ENCODE measurements at regions not wholly inside any gene's neighbourhood (a gene's known extent, or its start where the extent isn't known, plus 50 kb on each side); places are given as distances from the start of the nearest gene placed in this dataset.

DNA sequence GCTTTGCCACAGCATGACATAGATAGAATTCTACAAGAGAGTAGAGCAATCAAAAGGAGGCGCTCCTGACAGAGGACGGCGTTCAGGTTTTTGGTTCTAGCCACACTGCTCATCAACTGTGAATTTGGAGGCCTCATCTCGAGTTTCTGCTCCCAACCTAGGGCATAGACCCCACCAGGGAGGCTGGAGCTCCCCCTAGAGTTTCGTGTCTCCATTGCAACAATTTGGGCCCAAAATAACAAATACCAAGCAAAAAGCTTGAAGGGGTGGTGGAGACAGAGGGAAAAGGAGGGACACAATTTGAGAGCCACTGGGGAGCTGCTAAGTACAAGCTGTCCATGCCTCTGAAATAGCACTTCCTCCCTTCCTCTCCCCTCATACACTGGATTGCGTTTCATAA is 297.0 kb downstream of the GPATCH2 start:
- no peaks in the 10 kb centered on the region for H3K36me3 Mint-ChIP-seq
- H3K4me1 Mint-ChIP-seq = no peaks in the 10 kb centered on the region
- DNase-seq = no peak
- no peaks in the 10 kb centered on the region for H3K27me3 Mint-ChIP-seq
- no peaks in the 10 kb centered on the region for H3K9me3 Mint-ChIP-seq
- no peak overlapping the region for H3K27ac Mint-ChIP-seq
- no peak overlapping the region for H3K4me3 Mint-ChIP-seq

DNA sequence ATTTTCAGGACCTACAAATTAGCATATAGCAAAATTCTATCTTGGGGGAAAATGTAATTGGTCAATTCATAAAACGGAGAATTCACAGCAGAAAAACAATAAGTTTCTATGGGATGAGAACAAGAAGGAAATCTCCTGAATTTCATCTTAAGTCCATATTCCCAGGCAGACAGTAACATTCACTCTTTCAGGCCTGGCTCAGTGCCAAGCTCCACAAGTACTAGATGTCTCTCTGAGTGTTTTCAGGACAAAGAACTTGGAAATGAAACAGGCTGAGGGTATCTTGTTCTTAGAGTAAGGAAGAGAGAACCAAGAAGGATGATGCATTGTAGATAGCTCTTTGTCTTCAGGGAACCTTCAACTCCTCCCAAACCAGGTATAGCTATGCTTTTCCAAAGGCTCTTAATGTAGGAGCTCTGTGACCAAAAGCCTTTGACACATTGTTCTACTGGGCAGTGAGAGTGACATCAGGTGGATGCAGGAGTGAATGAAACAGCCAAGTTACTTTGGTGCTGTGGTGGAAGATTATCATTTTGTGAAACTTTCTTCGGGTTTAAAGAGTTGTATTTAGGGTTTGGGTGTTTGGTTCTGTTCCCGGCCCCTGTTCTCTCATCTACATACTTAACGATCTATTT is 298.3 kb downstream of the GPATCH2 start:
- no peaks in the 10 kb centered on the region for H3K36me3 Mint-ChIP-seq
- no peaks in the 10 kb centered on the region for H3K4me1 Mint-ChIP-seq
- DNase-seq = no peak
- no peaks in the 10 kb centered on the region for H3K27me3 Mint-ChIP-seq
- no peak overlapping the region for H3K27ac Mint-ChIP-seq
- H3K9me3 Mint-ChIP-seq = no peaks in the 10 kb centered on the region
- no peak overlapping the region for H3K4me3 Mint-ChIP-seq

DNA sequence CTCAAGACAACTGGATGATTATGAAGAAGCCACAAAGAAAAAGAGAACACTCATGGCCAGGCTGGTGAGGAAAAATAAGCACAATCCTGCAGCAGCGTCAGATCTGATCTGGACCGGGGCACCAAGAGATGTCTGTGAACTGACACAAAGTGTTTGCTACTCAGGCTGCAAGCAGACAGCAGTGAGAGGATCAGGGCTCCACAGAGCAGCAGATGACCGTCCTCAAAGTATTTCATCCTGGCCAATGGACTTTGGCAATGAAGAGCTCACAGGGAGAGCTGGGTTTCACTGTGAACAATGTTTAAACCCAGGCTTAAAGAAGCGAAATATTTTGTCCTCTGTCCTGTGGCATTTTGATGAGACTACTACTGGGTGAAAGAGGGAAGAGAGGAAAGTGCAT is 299.2 kb downstream of the GPATCH2 start:
- H3K27me3 Mint-ChIP-seq = no peaks in the 10 kb centered on the region
- no peak overlapping the region for H3K4me3 Mint-ChIP-seq
- no peak for DNase-seq
- H3K27ac Mint-ChIP-seq = no peak overlapping the region
- no peaks in the 10 kb centered on the region for H3K9me3 Mint-ChIP-seq
- no peaks in the 10 kb centered on the region for H3K4me1 Mint-ChIP-seq
- no peaks in the 10 kb centered on the region for H3K36me3 Mint-ChIP-seq

DNA sequence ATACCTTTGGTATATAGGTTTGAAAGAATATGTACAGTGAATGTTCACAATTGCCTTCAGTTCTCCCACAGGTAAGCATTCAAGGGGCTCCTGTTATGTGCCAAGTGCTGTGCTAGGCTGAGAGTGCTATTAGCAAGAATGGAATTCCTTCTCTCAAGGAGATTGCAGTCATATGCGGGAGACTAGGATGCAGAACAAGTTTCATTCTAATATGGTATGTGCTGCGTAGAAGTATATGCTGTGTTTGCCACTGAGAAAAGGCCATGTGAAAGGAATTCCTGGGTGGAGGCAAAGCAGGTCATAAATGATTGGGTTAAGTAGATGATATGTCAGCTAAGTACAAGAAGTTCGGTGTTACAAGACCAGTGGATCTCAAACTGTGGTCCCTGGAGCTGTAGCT is 303.0 kb downstream of the GPATCH2 start:
- H3K36me3 Mint-ChIP-seq = no peaks in the 10 kb centered on the region
- H3K9me3 Mint-ChIP-seq = no peaks in the 10 kb centered on the region
- no peak overlapping the region for H3K4me3 Mint-ChIP-seq
- H3K4me1 Mint-ChIP-seq = no peaks in the 10 kb centered on the region
- no peaks in the 10 kb centered on the region for H3K27me3 Mint-ChIP-seq
- DNase-seq = no peak
- no peak overlapping the region for H3K27ac Mint-ChIP-seq

DNA sequence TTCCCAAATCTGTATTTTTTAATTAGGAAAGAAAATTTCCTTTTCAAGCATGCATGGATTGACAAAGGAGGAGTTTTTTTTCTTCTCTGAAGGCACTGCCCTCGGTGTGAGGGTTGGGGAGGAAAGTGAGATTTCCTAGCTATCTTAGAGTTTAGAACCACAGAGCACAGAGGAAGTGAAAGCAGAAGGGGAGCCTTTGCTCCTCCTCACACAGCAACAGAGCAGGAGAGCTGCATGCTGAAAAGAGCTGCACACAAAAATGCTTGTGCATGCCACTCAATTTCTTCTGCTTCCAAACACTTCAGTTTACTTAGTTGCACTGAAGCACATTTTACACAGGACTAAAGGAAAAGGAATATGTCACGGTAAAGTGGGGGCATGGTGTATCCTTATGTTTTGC is 308.1 kb downstream of the GPATCH2 start:
- Mint-ChIP-seq H3K36me3 (no peaks in the 10 kb centered on the region), H3K27me3 (no peaks in the 10 kb centered on the region), H3K27ac (no peak overlapping the region), H3K4me3 (no peak overlapping the region), H3K4me1 (no peaks in the 10 kb centered on the region), H3K9me3 (no peaks in the 10 kb centered on the region)
- DNase-seq = no peak

DNA sequence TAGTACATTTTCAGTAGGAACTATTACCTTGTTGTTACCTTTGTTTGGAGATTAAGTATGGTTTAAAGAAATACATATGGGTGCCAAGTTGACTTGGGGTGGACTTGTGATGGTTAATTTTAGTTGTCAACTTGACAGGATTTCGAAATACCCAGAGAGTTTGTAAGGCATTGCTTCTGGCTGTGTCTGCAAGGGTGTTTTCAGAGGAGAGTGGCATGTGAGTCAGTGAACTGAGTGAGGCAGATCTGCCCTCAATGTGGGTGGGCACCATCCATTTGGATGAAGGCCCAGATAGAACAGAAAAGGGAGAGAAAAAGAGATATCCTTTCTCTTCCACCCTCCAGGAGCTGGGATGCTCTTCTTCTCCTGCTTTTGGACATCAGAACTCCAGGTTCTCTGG is 315.5 kb downstream of the GPATCH2 start:
- Mint-ChIP-seq H3K36me3 (no peaks in the 10 kb centered on the region), H3K9me3 (no peaks in the 10 kb centered on the region), H3K4me1 (no peaks in the 10 kb centered on the region), H3K27ac (no peak overlapping the region), H3K4me3 (no peak overlapping the region), H3K27me3 (no peaks in the 10 kb centered on the region)
- no peak for DNase-seq

DNA sequence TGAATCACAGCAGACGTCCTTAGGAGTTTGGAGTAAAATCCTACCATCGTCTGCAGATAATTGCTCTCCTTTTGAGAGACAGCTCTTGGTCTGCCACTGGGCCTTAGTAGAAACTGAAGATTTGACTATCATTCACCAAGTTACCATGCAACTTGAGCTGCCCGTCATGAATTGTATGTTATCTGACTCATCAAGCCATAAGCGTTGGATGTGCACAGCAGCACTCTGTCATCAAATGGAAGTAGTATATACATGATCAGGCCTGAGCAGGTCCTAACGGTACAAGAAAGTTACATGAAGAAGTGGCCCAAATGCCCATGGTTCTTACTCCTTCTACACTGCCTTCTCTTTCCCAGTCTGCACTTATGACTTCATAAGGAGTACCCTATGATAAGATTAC is 317.8 kb downstream of the GPATCH2 start:
- Mint-ChIP-seq H3K9me3 (no peaks in the 10 kb centered on the region), H3K36me3 (no peaks in the 10 kb centered on the region)

DNA sequence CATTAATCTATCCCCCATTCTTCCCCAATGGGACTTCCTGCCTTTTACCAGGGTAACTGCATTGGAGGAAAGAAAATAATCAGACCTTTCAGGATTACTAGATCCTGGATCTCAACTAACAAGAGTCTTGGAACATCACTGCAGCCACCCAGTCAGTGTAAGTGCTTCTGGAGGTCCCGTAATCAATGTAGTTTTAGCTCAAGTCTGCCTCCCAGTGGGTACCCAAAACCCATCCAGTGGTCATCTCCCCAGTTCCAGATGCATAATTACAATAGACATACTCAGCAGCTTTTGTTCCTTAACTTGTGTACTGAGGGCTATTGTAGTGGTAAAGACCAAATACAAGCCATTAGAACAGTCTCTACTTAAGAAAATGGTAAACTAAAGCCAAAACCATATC is 319.1 kb downstream of the GPATCH2 start:
- Mint-ChIP-seq H3K27ac (no peak overlapping the region), H3K9me3 (no peaks in the 10 kb centered on the region), H3K4me3 (no peak overlapping the region), H3K27me3 (no peaks in the 10 kb centered on the region), H3K36me3 (no peaks in the 10 kb centered on the region), H3K4me1 (no peaks in the 10 kb centered on the region)
- DNase-seq = no peak

More for the DNA sequence above, 317.8 kb downstream of the GPATCH2 start:
- Mint-ChIP-seq H3K27ac (no peak overlapping the region), H3K27me3 (no peaks in the 10 kb centered on the region), H3K4me1 (no peaks in the 10 kb centered on the region), H3K4me3 (no peak overlapping the region)
- no peak for DNase-seq

DNA sequence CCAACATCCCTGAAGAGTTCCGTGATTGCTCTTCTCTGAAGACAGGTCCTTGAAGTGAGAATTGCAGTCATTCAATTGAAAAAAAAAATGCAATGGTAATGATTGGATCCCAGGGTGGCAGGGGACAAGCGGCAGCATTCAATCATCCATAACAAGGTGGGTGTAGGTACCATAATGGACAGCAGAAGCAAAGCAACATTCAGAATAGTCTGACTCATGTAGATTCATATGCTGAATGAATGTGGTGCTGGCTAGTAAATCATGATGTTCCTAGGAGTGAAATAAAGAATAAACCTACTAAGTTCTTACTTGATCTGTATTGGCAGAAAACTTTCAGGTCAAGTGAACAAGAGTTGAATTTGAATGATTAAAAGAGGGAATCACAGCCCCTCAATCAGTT is 319.6 kb downstream of the GPATCH2 start:
- Mint-ChIP-seq H3K4me3 (no peak overlapping the region), H3K9me3 (no peaks in the 10 kb centered on the region), H3K36me3 (no peaks in the 10 kb centered on the region), H3K27ac (no peak overlapping the region), H3K4me1 (no peaks in the 10 kb centered on the region), H3K27me3 (no peaks in the 10 kb centered on the region)
- no peak for DNase-seq

DNA sequence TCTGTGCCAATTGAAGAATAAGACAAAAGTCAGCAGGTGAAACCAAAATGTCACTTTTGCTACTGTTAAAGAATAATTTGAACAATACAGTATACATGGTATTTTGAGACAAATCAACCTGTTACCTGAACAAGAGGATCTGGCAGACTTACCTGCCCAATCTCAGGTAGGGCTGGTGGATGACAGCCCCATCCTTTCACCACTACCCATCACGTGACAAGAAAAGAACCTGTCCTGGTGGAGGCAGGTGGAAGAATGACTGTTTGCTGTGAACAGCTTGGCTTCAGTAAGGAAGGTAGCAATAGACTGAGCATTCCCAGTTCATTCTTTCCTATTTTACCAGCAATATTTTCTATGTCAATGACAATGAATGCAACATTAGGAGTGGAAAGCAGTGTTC is 349.6 kb downstream of the GPATCH2 start:
- H3K36me3 Mint-ChIP-seq = no peaks in the 10 kb centered on the region
- H3K9me3 Mint-ChIP-seq = no peaks in the 10 kb centered on the region
- DNase-seq = no peak
- no peaks in the 10 kb centered on the region for H3K4me1 Mint-ChIP-seq
- H3K4me3 Mint-ChIP-seq = no peak overlapping the region
- no peak overlapping the region for H3K27ac Mint-ChIP-seq
- no peaks in the 10 kb centered on the region for H3K27me3 Mint-ChIP-seq

DNA sequence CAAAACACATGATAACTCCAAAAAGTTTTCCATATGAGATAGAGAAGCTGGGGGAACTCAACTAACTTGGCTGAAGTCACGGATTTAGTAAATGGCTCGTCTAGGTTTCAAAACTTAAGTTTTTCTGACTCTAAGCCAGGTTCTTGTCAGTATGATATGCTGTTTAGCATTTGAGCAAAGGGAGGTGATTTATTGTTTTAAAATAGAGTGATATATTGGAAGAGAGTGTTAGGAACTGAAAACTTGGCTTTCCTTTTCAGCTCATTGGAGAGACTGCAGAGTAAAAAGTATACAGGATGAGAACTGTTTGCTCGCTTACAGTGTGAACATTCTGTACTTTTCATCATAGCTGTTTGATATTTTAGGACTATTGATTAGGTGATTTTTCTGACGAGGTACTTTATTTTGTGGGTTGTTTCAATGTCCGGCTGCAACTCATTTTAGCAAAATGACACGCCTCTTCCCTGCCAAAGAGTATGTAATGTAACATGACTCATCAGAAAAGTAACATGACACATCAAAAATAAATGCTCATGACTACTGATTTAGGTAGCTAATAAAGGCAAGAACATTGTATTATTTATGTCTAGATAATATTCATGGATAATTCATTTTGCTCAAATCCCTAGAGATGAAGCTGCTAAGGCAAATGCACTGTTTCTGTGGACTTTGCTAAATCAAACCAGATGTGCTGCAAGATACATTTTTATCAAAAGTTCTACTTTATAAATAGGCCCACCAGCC is 355.1 kb downstream of the GPATCH2 start:
- H3K27ac Mint-ChIP-seq = no peak overlapping the region
- no peaks in the 10 kb centered on the region for H3K36me3 Mint-ChIP-seq
- H3K4me1 Mint-ChIP-seq = no peaks in the 10 kb centered on the region
- no peak overlapping the region for H3K4me3 Mint-ChIP-seq
- no peak for DNase-seq
- no peaks in the 10 kb centered on the region for H3K27me3 Mint-ChIP-seq
- H3K9me3 Mint-ChIP-seq = no peaks in the 10 kb centered on the region

DNA sequence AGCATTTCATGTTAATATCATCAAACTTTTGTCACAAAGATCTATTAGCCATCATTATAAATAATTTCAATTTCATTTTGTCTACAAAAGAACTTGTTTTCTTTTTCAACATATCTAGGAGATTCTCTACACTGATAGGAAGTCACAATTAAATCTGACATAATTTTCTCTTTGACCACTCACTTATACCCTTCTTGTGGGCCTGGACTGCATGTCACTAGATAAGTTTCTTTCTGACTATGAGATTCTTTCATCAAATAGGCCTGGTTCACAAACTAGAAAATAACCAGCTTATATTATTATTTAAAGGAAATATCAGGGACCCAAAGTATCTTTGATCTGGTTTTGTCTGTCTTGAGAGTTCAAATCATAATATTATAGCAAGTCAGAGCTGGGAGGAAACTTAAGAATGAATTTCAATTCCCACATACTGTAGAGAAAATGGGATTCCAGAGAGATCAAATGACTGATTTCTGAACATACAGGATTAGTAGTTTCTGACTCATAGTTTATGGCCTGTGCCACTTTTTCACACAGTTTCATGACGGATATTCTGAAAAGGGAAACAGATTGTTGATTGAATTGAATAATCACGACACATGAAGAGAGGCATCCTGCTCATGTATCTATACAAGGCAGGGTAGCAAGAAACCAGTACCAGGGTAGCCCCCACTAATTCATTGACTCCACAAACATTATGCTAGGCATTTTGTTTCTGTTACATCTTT is 355.8 kb downstream of the GPATCH2 start:
- Mint-ChIP-seq H3K4me1 (no peaks in the 10 kb centered on the region), H3K27me3 (no peaks in the 10 kb centered on the region), H3K4me3 (no peak overlapping the region), H3K9me3 (peaks cover 1% of the 10 kb centered on the region), H3K27ac (no peak overlapping the region), H3K36me3 (no peaks in the 10 kb centered on the region)
- no peak for DNase-seq

DNA sequence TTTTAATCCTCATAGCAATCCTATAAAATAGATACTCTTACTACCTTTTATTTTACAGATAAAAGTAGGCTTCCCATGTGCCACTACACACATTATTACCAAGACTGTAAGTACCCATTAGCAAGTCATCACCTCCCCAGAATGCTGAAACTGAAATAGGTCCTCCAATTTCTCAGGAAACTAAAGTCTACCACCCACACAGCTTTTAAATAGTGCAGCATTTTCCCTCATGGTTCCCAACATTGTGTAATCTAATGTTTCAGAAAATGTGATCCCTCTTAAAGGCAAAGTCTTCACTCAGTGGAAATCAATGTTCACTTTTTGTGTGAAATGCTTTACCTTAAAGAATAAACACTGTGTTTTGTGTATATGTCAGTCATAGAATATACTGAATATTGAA is 356.5 kb downstream of the GPATCH2 start:
- Mint-ChIP-seq H3K9me3 (peaks cover 1% of the 10 kb centered on the region), H3K36me3 (no peaks in the 10 kb centered on the region), H3K27me3 (no peaks in the 10 kb centered on the region), H3K4me1 (no peaks in the 10 kb centered on the region), H3K4me3 (no peak overlapping the region), H3K27ac (no peak overlapping the region)
- DNase-seq = no peak

DNA sequence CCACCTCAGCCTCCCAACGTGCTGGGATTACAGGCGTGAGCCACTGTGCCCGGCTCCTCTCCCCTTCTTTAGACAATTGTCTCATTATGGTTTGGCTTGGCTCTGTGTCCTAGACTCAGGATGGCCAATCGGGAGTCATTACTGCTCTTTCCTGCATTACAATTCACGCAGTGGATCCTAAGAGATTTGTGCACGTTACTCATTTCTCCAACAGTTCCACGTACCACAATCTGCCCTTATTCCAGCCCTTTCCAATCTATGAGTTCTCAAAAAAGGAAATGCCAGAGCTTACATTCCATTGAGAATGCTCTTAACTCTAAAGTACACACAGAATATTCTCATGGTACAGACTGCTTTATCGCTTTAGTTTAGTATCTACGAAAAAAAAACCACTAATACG is 357.0 kb downstream of the GPATCH2 start:
- Mint-ChIP-seq H3K9me3 (peaks cover 1% of the 10 kb centered on the region), H3K4me1 (no peaks in the 10 kb centered on the region), H3K36me3 (no peaks in the 10 kb centered on the region), H3K4me3 (no peak overlapping the region), H3K27ac (no peak overlapping the region), H3K27me3 (no peaks in the 10 kb centered on the region)
- DNase-seq = no peak

DNA sequence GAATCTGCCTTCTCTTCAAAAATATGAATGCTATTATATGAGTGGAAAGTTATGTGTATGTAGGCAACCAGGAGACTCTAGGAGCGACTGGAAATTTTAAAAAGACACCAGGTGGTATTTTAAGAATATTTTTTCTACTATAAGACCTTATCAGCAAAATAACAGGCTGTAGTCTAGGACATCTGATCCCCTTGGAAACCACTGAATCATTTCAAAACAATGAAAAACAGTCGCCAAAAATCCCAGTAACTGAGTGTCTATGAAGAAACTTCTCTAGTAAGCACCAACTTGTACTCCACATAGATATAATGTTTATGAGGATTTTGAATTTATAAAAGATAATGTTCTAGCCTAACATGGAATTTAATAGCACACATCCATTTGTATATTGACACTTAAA is 358.5 kb downstream of the GPATCH2 start:
- DNase-seq = no peak
- no peaks in the 10 kb centered on the region for H3K4me1 Mint-ChIP-seq
- H3K27me3 Mint-ChIP-seq = no peaks in the 10 kb centered on the region
- H3K9me3 Mint-ChIP-seq = peaks cover 1% of the 10 kb centered on the region
- no peak overlapping the region for H3K4me3 Mint-ChIP-seq
- H3K27ac Mint-ChIP-seq = no peak overlapping the region
- no peaks in the 10 kb centered on the region for H3K36me3 Mint-ChIP-seq

DNA sequence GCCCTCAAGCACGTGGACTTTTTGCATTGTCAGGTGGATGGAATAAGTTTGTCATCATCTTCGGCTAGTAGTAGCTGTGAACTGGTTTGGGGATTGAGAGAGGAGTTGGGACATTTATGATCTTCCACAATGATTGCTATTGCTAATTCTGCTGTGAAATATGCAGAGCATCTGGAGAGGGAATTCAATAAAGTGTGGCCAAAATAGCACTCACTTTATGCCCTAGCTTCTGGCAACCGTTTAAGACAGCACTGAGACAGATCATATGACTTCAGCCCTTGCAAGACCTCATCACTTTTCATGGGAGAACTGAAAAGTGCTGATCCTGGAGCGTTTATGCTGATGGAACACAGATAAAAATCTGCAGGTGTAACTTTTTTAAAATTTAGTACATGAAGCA is 360.8 kb downstream of the GPATCH2 start:
- Mint-ChIP-seq H3K9me3 (peaks cover 1% of the 10 kb centered on the region), H3K4me3 (no peak overlapping the region), H3K27ac (no peak overlapping the region), H3K36me3 (no peaks in the 10 kb centered on the region), H3K4me1 (no peaks in the 10 kb centered on the region), H3K27me3 (no peaks in the 10 kb centered on the region)
- DNase-seq = no peak
